H9 (cell line): ENCODE measurements at regions not wholly inside any gene's neighbourhood (a gene's known extent, or its start where the extent isn't known, plus 50 kb on each side); places are given as distances from the start of the nearest gene placed in this dataset.

Source experiments
- DNase-seq: peaks from one replicate; pipeline ENCODE4 v3.0.0-alpha.2; 2017
- H2AFZ ChIP-seq: one replicate; pipeline ENCODE4 v1.6.1; 2013; ENCODE audit warnings: mild to moderate bottlenecking, low read length, control low read depth, moderate library complexity
- H2AK5ac ChIP-seq: 2 replicates; pipeline ENCODE4 v1.6.1; 2013; ENCODE audit warnings: low read length, control low read depth, mixed read lengths; ENCODE audit not compliant: insufficient read length
- H2BK120ac ChIP-seq: one replicate; pipeline ENCODE4 v1.6.1; 2013; ENCODE audit warnings: low read depth, mild to moderate bottlenecking, low read length, control low read depth, inconsistent platforms; ENCODE audit not compliant: poor library complexity, severe bottlenecking
- H2BK12ac ChIP-seq: 2 replicates; pipeline ENCODE4 v1.6.1; 2013; ENCODE audit warnings: low read length, control low read depth, mixed read lengths, low read depth; ENCODE audit not compliant: insufficient read length
- H2BK15ac ChIP-seq: 2 replicates; pipeline ENCODE4 v1.6.1; 2013; ENCODE audit warnings: low read depth, low read length, control low read depth
- H2BK20ac ChIP-seq: one replicate; pipeline ENCODE4 v1.6.1; 2013; ENCODE audit warnings: low read depth, mild to moderate bottlenecking, low read length, control low read depth, inconsistent platforms; ENCODE audit not compliant: poor library complexity, severe bottlenecking
- H2BK5ac ChIP-seq: 2 replicates; pipeline ENCODE4 v1.6.1; 2013; ENCODE audit warnings: low read length, control low read depth, mixed read lengths; ENCODE audit not compliant: insufficient read length
- H3K14ac ChIP-seq: 2 replicates; pipeline ENCODE4 v1.6.1; 2013; ENCODE audit warnings: low read length, control low read depth; ENCODE audit not compliant: insufficient read depth
- H3K18ac ChIP-seq: 2 replicates; pipeline ENCODE4 v1.6.1; 2013; ENCODE audit warnings: low read depth, mild to moderate bottlenecking, mixed read lengths, low read length, control low read depth; ENCODE audit not compliant: insufficient read length
- H3K23ac ChIP-seq: 2 replicates; pipeline ENCODE4 v1.6.1; 2013; ENCODE audit warnings: low read length, control low read depth, mixed read lengths, low read depth; ENCODE audit not compliant: insufficient read length
- H3K23me2 ChIP-seq: 2 replicates; pipeline ENCODE4 v1.6.1; 2013; ENCODE audit warnings: low read depth, mild to moderate bottlenecking, mixed read lengths, low read length, control low read depth; ENCODE audit not compliant: insufficient read length, poor library complexity, severe bottlenecking
- H3K27ac ChIP-seq: 2 replicates; pipeline ENCODE4 v1.5.1; 2013; ENCODE audit warnings: low read length, control low read depth, mixed read lengths, low read depth; ENCODE audit not compliant: insufficient read length
- H3K27me3 ChIP-seq: 2 replicates; pipeline ENCODE4 v1.6.1; 2013; ENCODE audit warnings: low read length, control low read depth, inconsistent platforms; ENCODE audit not compliant: insufficient read depth
- H3K4ac ChIP-seq: 2 replicates; pipeline ENCODE4 v1.6.1; 2013; ENCODE audit warnings: low read depth, mild to moderate bottlenecking, control low read depth, inconsistent platforms, low read length, moderate library complexity
- H3K4me1 ChIP-seq: 2 replicates; pipeline ENCODE4 v1.6.1; 2013; ENCODE audit warnings: low read length, control low read depth, inconsistent platforms; ENCODE audit not compliant: insufficient read depth
- H3K4me2 ChIP-seq: 2 replicates; pipeline ENCODE4 v1.6.1; 2013; ENCODE audit warnings: low read length, control low read depth, mixed read lengths; ENCODE audit not compliant: insufficient read length, insufficient read depth
- H3K56ac ChIP-seq: 2 replicates; pipeline ENCODE4 v1.6.1; 2013; ENCODE audit warnings: low read depth, mild to moderate bottlenecking, mixed read lengths, low read length, control low read depth; ENCODE audit not compliant: insufficient read length
- H3K79me1 ChIP-seq: 2 replicates; pipeline ENCODE4 v1.6.1; 2013; ENCODE audit warnings: low read depth, mild to moderate bottlenecking, moderate library complexity, low read length, control low read depth, inconsistent platforms; ENCODE audit not compliant: insufficient read depth, poor library complexity, severe bottlenecking
- H3K79me2 ChIP-seq: 2 replicates; pipeline ENCODE4 v1.6.1; 2013; ENCODE audit warnings: low read length, control low read depth, inconsistent platforms; ENCODE audit not compliant: insufficient read depth
- H3K9ac ChIP-seq: 2 replicates; pipeline ENCODE4 v1.6.1; 2013; ENCODE audit warnings: low read length, control low read depth, mixed read lengths; ENCODE audit not compliant: insufficient read length; ENCODE audit errors: extremely low read depth
- H3K9me3 ChIP-seq: one replicate; pipeline ENCODE4 v1.6.1; 2013; ENCODE audit warnings: low read depth, low read length, inconsistent platforms; ENCODE audit not compliant: control insufficient read depth
- H3T11ph ChIP-seq: one replicate; pipeline ENCODE4 v1.6.1; 2013; ENCODE audit warnings: mild to moderate bottlenecking, low read length, control low read depth, inconsistent platforms
- H4K20me1 ChIP-seq: one replicate; pipeline ENCODE4 v1.6.1; 2013; ENCODE audit not compliant: control insufficient read depth, insufficient read length, insufficient read depth
- H4K5ac ChIP-seq: 2 replicates; pipeline ENCODE4 v1.6.1; 2013; ENCODE audit warnings: low read depth, mild to moderate bottlenecking, mixed read lengths, low read length, control low read depth; ENCODE audit not compliant: insufficient read length
- H4K8ac ChIP-seq: replicated peaks from 2 replicates; pipeline ENCODE4 v1.6.1; 2013; ENCODE audit warnings: low read length, control low read depth, mixed read lengths, low read depth; ENCODE audit not compliant: insufficient read length
- H4K91ac ChIP-seq: 2 replicates; pipeline ENCODE4 v1.6.1; 2013; ENCODE audit warnings: low read depth, mild to moderate bottlenecking, moderate library complexity, mixed read lengths, low read length, control low read depth; ENCODE audit not compliant: insufficient read length
- H3K27ac Mint-ChIP-seq, 3 experiments: 2 replicates in 2 of 3; 3 replicates in 1 of 3; pipeline ENCODE4 v1.8.0; 2020 to 2021; ENCODE audit warnings: mixed read lengths in 3 of 3, mild to moderate bottlenecking in 1 of 3, moderate library complexity in 1 of 3
- H3K27me3 Mint-ChIP-seq: 2 replicates; pipeline ENCODE4 v1.8.0; 2021; ENCODE audit warnings: low read depth, mild to moderate bottlenecking, moderate library complexity, mixed read lengths
- H3K36me3 Mint-ChIP-seq, 3 experiments: 2 replicates in 2 of 3; 3 replicates in 1 of 3; pipeline ENCODE4 v1.8.0; 2020 to 2021; ENCODE audit warnings: low read depth in 3 of 3, mixed read lengths in 3 of 3; ENCODE audit not compliant: insufficient read depth in 1 of 3
- H3K4me1 Mint-ChIP-seq, 2 experiments: 2 replicates each; pipeline ENCODE4 v1.8.0; 2020; ENCODE audit warnings: mixed read lengths in 2 of 2
- H3K4me3 Mint-ChIP-seq, 2 experiments: 2 replicates in 1 of 2; 3 replicates in 1 of 2; pipeline ENCODE4 v1.8.0; 2020 to 2021; ENCODE audit warnings: mild to moderate bottlenecking in 2 of 2, mixed read lengths in 2 of 2, moderate library complexity in 1 of 2
- H3K9me3 Mint-ChIP-seq, 2 experiments: 2 replicates in 1 of 2; 3 replicates in 1 of 2; pipeline ENCODE4 v1.8.0; 2020; ENCODE audit warnings: mild to moderate bottlenecking in 2 of 2, mixed read lengths in 2 of 2, moderate library complexity in 1 of 2
- CTCF ChIP-seq: fragments of 200-600 bp; sonication (generic); conservative IDR thresholded peaks from 3 replicates; pipeline ENCODE4 v1.8.0; 2021; ENCODE audit warnings: antibody characterized with exemption, mild to moderate bottlenecking
- WGBS: extraction: QIAGEN DNeasy Blood & Tissue Kit; methylation state at CpG from one replicate; pipeline ENCODE4 v1.1.7; 2013; ENCODE audit warnings: missing lambda C conversion rate, low lambda C conversion rate, mixed read lengths; ENCODE audit not compliant: insufficient read length; ENCODE audit errors: extremely low coverage; 5-methylcytosine and 5-hydroxymethylcytosine counted together

- Histone ChIP-seq H2BK20ac (no peak overlapping the region), H3K79me1 (no peaks in the 10 kb centered on the region), H2AK5ac (no peak overlapping the region), H3K27me3 (no peaks in the 10 kb centered on the region), H3K9me3 (no peaks in the 10 kb centered on the region), H3K4me1 (peaks cover 4% of the 10 kb centered on the region), H2AFZ (no peak overlapping the region), H4K5ac (no peak overlapping the region), H3K56ac (no peak overlapping the region), H3K9ac (no peak overlapping the region), H4K91ac (no peak overlapping the region), H3K4me2 (no peak overlapping the region), H3K23ac (no peak overlapping the region), H3K79me2 (no peaks in the 10 kb centered on the region; the same call in 1 of the 2 replicates), H2BK12ac (no peak overlapping the region), H3K23me2 (no peaks in the 10 kb centered on the region), H3K18ac (no peak overlapping the region), H3K27ac (no peak overlapping the region), H3K4ac (no peak overlapping the region), H2BK5ac (no peak overlapping the region), H3K14ac (no peak overlapping the region), H2BK120ac (no peak overlapping the region), H4K20me1 (no peaks in the 10 kb centered on the region), H3T11ph (no peak overlapping the region), H4K8ac (no peak overlapping the region), H2BK15ac (no peak overlapping the region)
- TF ChIP-seq CTCF, result no peak
- no peak for DNase-seq
- no peaks in the 10 kb centered on the region for H3K9me3 Mint-ChIP-seq
- H3K27ac Mint-ChIP-seq, result no peak overlapping the region
- no peaks in the 10 kb centered on the region for H3K27me3 Mint-ChIP-seq
- no peak overlapping the region for H3K4me3 Mint-ChIP-seq
- H3K36me3 Mint-ChIP-seq, result no peaks in the 10 kb centered on the region
- WGBS, result no CpG with 5 or more reads among the region's 3 CpGs
- peaks cover 5 to 6% of the 10 kb centered on the region in 2 experiments for H3K4me1 Mint-ChIP-seq
Measured at GRCh38 chr21:38605236-38605635, 107.0 kb upstream of the ERG start.
